Germinal center (tissue), 1 donor: ENCODE measurements at regions not wholly inside any gene's neighbourhood (a gene's known extent, or its start where the extent isn't known, plus 50 kb on each side); places are given as distances from the start of the nearest gene placed in this dataset.

Experiments
- DNase-seq: peaks from one replicate; pipeline ENCODE4 v3.0.0; 2012; ENCODE audit warnings: mixed read lengths, low spot score

DNA sequence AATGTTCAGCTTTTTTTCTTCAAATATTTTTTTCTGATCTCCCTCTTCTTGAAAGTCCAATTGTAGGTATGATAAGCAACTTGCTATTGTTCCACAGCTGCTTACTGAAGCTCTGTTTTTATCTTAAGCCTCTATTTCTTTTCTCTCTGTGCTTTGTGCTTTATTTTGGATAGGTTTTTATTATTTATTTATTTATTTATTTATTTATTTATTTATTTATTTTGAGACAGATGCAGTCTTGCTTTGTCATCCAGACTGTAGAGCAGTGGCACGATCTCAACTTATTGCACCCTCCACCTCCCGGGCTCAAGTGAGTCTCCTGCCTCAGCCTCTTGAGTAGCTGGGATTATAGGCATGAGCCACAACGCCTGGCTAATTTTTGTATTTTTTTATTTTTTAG, 199.4 kb downstream of the KLF12 start:
- no peak for DNase-seq

DNA sequence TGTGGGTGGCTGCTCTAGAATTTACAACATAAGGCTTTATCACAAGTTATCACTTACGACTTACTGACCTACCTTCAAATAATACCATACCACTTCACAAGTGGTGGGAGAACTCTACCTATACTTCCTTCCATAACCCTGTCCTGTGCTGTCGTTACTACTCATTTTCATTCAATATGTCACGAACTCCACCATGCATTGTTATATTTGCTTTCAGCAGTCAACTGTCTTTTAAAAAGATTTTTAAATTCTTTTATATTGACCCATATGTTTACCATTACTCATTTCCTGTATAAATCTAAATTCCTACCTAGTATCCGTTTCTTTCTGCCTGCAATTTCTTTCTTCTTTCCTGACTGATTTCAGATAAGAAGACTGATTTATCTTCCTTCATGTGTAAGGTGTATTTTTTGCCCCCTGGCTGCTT, 200.0 kb downstream of the KLF12 start:
- no peak for DNase-seq

DNA sequence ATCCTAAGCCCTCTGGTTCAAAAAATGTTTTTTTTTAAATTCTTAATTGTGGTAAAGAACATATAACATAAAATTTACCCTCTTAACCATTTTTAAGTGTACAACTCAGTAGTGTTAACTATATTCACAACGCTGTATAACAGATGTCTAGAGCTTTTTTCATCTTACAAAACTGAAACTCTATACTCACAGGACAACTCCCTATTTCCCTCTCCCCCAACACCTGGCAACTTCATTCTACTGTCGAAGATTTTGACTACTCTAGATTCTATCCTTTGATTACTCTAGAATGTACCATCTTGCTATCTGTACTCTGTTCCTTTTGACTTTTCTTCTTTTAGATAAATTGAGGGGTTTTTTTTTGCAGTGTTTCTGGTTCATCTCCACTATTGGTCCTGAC, 200.4 kb downstream of the KLF12 start:
- DNase-seq, result no peak

DNA sequence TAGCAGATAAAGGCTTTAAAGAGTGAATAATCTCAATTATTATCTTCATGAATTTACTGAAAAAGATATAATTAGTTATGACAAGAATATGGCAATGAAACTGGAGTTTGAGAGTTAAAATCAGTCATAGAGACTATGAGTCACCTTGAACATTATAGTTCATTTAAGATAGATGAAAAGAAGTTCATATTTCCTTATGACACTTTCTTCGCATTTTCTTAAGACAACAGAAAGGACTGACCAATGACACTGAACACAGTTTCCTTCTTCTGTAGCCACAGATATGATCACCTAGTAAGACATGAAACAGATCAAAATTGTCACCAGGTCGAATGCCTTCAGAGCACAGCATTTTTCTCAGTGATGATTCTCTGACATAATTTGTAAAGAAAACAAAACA, 202.1 kb downstream of the KLF12 start:
- DNase-seq, result no peak

DNA sequence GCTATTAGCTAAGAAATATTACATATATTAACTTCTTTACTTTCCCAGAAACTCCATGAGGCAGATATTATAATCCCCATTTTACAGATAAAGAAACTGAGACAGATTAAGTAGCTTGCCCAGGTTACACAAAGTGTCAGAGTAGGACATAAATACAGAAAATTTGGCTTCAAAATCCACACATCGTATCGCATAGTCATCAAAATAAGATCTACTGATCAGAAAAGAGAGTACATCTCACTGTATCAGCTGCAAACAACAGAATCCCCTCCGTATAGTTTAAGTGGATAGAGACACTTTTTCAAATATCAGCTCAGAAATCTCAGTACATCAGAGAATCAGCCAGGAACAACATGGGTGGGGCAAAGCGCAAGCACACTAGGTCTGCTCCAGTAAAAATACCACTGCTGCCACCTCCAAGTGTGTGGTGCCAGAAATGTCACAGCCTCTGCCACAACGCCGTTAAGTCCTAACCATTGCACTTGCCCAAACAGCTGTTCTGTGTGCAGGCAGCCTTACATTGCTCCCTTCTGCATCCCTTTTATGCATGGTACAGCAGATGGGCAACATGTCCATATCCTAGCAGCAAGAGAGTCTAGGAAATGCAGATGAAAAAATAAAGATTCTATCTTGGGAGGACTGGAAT, 204.8 kb downstream of the KLF12 start:
- no peak for DNase-seq

DNA sequence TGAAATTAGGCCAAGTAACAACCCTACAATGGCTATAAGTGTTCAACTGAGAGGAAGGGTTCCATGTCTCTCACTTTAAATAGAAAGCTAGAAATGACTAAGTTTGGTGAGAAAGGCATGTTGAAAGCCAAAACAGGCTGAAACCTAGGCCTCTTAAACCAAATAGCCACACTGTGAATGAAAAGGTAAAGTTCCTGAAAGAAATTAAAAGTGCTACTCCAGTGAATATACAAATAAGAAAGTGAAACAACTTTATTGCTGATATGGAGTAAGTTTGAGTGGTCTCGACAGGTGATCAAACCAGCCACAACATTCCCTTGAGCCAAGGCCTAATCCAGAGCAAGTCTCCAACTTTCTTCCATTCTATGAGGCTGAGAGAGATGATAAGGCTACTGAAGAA, 209.6 kb downstream of the KLF12 start:
- DNase-seq, result no peak

DNA sequence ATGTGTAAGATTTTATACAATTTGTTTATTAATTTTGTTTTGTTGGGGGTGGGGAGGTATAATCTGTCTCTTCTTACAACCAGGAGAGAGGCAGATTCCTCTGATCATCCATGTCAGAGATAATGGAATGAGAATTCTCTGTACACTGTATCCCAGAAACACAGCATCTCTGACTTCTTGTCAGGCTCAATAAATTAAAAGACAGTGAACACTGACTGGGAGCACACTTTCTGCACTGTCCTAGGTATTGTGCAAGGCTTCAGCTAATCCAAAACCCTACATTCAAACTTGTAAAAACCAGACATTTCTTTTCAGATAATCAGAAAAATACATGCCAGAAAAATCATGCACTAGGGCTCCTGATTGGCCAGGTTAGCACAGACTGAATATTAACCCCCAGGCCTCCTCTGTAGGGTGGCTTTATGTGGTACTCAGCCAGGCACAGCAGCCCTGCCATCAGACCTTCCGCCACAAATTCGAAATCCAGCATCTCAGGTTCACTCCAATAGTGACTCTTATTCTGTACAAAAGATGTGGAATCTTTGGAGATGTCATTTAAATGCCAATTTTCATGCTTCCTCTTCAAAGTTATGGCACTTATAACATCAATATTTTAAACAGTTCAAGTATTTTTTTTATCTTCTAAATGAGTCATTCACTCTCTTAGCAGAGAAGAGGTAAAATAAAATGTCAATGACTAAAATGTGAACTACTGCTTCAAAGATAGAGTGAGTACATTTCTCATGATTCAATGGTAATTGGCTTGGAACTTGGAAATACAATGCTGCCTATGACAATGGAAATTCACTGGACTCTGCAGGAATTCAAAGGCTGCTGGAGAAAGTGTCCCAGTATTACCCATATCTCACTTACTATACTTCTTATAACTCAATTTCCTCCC, 211.5 kb downstream of the KLF12 start:
- DNase-seq, result no peak

DNA sequence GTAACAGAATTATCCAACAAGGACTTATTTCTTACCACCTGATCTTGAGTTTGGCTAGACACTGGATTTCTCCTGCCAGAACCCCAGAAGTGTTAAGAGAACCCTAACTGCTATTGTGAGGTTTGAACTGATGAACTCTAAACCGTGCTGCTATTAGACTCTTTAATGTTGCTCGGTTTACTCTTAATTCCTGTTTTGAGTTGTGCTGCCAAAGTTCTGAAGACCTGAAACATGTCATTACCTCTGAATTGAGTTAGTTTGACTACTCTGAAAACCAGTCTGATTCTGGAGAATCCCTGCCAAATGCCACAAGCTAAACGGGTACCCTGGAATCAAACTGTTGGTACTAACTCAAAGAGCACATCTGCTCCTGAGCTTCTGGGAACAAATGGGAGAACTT, 215.5 kb downstream of the KLF12 start:
- no peak for DNase-seq

DNA sequence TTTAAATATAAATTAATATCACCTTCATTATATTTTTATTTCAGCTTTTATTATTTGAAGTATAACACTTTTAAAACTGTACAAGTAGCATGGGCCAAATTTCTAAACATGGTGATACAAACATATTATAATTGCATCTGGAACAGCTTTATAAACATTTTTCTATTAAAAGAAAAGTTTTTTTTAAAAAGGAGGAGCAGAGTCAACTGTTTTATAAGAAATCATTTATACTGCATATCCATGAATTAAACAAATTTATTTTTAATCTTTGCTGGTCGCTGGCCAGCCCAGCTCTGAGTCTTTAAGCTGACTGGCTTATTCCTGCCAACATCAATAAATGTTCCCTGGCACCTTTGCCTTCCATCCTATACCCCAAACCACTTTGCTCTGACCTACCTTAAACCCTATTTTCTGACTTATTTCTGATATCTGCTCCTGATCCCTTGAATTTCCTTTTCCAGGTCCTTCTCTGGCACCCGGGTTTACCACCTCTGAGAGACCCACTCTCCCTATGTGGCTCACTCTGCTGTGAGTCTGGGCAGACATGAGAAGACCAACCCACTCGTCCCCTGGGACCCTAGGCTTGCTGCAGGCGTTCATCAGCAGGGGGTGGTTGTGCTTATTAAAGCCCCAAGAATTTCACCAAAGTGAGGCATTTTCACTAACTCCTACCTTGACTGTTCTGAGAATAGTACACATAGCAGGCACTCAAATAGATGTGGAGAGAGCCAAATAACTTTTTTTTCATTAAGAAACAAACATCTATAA, 220.3 kb downstream of the KLF12 start:
- peak; percentile 53 for DNase-seq

DNA sequence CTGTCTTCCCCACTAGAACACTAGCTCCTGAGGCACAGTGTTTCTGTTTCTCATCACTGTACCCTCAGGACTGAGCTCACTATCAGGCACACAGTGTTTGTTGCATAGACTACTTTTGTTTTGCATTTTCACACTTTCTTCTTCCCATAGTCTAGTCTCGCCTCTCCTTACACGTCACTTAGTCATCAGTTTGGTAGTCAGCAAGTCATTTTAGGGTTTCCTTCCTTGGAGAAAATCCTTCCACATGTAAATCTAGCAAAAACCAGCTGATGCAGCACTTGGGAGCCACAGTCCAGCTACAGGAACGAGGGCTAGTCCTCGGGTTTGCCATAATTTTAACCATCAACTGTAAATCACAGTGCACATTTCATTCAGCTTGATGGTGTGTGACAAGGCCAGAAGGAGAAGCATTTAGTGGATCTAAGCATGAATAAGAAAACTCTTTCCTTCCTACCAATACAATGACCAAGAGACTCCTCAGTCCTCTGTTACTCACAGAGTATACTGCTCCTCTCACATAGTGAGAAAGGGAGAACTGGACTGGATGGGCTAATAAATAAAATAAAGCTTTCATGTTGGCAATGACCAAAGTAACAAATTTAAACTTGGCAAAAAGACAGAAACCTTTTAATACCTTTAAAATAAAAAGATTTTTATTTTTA, 221.0 kb downstream of the KLF12 start:
- no peak for DNase-seq

DNA sequence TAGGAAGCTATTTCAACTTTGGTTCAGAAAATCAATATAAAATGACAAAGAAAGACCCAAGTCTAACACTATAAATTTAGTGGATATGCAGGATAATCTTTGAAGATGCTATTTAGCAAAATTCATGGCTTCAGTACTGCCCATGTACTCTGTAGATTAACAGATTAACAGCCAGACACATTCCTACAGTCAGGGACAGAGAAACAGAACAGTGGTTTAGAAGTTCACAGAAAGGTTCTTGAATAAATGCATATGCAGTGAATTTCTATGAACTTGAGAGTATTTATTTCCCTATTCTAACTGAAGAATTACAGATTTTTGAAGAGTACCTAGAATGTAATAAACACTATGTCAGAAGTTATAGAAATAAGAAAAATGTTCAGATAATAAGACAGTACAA, 222.8 kb downstream of the KLF12 start:
- DNase-seq, result no peak

DNA sequence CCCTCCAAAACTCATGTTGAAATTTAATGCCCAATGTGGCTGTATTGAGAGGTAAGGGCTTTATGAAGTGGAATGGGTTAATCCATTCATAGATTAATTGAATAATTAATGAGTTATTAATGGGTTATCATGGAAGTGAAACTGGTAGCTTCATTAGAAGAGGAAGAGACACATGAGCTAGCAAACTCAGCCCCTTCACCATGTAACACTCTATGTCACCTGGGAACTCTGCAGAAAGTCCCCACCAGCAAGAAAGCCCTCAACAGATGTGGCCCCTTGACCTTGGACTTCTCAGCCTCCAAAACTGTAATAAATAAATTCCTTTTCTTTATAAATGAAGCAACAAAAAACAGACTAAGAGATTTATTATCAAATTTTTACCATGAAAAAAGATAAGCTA, 223.5 kb downstream of the KLF12 start:
- no peak for DNase-seq

DNA sequence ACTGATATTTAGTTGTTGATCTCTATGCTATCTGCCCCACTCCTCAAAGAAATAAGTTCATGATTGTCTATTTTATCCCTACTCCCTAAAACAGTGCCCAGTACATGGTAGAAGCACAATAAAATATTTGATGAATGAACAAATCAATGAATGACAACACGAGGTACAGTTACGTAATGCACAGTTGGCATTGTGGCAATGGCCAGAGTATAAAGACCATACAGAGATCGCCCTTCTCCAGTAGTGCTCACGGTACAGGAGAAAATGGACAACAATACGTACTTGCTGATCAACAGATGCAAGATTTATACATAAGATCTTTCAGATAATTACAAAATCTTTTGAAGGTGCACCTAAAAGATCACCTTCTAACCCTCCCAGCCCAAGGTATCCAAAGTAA, 225.4 kb downstream of the KLF12 start:
- DNase-seq, result no peak

DNA sequence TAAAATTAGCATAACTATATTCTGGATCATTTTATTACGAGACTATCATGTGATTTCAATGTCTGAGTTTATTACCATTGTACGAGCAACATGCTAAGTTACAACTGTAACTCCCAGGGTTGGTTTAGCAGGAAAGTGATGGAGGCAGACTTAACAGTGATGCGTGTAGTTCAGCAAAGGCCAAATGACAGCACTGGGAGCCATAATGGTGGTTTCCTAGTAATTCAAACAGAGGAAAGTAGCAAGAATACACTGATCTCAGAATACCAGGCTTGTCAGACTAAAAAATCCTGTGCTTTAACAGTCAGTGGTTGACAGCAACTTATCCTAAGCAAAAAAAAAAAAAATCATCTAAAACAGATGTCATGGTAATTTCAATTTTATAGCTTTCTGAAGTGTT, 229.6 kb downstream of the KLF12 start:
- DNase-seq, result no peak

DNA sequence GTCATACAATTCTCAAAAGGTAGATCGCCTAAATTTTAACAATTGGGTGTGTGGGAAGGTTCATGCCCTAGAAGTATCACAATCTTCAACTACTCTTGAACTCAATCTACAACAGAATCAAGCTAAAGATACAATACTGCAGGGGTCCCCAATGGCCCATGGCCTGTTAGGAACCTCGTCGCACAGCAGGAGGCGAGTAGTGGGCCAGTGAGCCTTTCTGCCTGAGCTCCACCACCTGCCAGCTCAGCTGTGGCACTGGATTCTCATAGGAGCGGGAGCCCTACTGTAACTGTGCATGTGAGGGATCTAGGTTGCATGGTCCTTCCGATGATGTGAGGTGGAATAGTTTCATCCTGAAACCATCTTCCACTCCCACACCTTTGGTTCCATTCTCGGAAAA, 230.6 kb downstream of the KLF12 start:
- no peak for DNase-seq

DNA sequence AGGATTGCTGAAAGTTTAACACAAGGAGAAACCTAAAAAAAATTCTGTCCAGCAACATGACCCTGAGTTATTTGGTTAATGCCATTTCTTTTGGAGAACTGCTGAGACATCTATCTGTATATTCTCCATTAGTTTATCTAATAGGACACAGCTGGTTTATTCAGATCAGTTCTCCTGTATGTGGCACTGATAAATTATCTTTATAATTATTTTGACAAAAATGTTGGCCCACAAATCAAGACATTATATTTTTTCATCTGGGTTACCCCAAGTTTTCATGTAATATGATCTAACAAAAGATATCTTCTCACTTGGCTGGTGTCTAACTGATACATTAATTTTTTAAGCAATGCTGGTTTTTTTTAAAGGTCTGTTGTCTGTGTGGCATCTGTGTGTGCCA, 231.4 kb downstream of the KLF12 start:
- DNase-seq, result no peak

DNA sequence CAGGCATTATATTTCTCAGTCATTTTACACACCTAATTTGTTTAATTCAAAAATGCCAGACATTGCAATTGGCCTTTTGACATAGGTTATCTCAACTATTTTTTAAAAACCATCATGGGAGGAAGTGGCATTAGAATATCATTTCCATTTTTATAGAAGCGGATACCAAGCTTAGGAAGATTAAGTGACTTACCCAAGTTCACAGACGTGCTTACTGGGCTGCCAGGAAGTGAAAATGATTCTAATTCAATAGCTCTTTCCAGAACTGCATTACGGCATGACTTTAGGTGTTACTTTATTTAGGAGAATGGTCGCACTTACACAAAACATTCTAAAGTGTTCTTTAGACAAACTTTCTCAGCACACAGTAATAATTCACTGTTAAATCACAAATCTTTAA, 231.9 kb downstream of the KLF12 start:
- DNase-seq, result no peak

DNA sequence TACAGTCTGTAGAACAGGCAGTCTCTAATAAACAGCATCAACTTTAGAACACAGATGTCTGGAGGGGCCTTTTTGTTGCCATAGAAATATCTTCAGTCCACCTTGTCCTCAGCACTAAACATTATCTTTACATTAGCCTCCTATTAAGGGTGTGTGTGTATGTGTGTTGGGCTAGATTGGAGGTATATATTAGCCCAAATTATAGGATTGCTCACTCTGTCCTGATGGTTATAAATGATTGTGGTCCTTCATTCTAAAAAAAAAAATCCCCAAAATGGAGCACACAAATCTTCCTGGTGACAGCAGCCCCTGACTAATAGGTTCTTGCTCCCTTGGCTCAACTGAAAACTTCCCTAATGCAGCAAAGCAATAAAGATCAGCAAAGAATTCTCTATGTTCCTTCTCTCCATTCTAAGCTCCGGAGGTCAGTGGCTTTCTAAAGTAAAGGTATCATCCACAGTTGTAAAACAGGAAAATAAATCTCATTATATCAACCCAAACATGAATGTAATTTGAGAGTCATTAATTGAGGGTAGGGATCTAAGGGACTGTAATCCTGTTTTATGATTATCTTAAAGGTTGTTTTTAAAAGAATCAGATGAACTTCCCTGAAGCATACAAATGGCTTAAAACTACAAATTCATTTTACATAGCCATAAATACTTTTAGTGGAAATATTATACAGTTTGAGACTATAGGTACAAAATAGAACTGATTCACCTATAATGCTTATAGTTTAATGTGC, 232.7 kb downstream of the KLF12 start:
- no peak for DNase-seq

DNA sequence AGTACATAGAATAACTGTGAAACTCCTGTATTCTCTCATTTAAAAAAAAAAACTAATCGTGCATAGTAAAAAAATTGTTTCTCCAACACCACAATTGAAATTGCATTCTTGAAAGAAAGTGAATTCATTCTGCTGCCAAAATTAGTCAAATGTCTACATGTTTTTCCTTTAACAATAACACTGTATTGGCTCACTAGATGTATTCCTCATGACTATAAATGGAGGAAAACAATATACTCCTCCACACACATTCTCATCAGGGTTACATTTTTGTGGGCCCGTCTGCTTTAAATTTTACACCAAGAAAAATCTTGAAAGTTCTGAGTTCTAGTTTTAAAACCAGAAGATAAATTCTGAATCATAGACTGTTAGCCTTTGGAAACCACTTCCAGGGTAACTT, 233.6 kb downstream of the KLF12 start:
- no peak for DNase-seq

DNA sequence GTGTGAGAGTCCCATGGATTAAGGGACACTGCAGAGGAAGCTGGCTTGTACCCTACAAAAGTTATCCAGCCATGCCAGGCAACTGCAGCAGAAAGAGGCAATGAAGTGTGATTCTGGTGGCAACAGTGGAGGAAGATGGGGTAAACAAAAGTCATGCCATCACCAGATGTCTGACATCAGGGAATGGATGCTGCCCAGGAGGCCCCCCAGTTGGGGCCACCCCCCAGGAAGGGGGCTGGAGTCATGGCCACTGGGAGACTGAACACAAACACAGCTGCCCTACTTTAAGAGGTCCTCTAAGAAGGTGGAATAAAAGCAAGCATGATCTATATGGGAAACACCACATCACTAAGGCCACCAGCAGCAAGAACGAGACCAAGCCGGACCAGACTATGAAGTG, 235.3 kb downstream of the KLF12 start:
- no peak for DNase-seq

DNA sequence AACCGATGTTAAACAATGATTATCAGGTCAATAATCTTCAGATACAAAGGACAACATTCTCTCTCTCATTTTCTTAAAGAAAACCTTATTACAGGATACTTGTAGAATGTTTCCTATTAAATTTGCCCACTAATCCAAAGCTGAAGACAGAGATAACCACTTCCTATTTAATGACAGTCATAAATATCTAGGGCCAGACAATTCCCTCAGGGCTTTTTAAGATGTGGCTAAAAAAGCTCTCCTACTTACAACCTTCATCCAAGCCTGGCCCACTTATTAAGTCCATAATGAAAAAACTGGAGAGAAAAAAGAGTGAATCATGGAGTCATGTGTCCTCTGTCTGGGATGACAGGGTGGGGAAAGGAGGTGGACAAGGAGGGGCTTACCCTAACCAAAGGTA, 235.9 kb downstream of the KLF12 start:
- DNase-seq, result no peak
